Esophagus squamous epithelium (tissue), 5 donors: ENCODE measurements at regions not wholly inside any gene's neighbourhood (a gene's known extent, or its start where the extent isn't known, plus 50 kb on each side); places are given as distances from the start of the nearest gene placed in this dataset.

Experiments used
- DNase-seq: peaks from one replicate; lab custom pipeline; 2025; lab: John Stamatoyannopoulos, UW
- H3K27ac ChIP-seq, 4 donors: fragments of 200-600 bp; sonication (generic); one replicate each; pipeline ENCODE4 v1.5.1; 2016 to 2019; ENCODE audit warnings: mild to moderate bottlenecking in 1 of 4
- H3K27me3 ChIP-seq, 4 donors: fragments of 200-600 bp; sonication (generic); 1 replicate in 3 of 4; 2 replicates in 1 of 4; pipeline versions ENCODE4 v1.5.1 to v1.6.0; 2017 to 2021; ENCODE audit warnings: antibody characterized with exemption in 1 of 4
- H3K36me3 ChIP-seq, 3 donors: fragments of 200-600 bp; sonication (generic); one replicate each; pipeline ENCODE4 v1.5.1; 2016 to 2019
- H3K4me1 ChIP-seq, 3 donors: fragments of 200-600 bp; sonication (generic); one replicate each; pipeline ENCODE4 v1.5.1; 2017 to 2019
- H3K4me3 ChIP-seq, 4 donors: fragments of 200-600 bp; sonication (generic); 1 replicate in 3 of 4; 2 replicates in 1 of 4; pipeline ENCODE4 v1.5.1; 2016 to 2019; ENCODE audit warnings: mild to moderate bottlenecking in 2 of 4, moderate library complexity in 1 of 4
- H3K9me3 ChIP-seq, 3 donors: fragments of 200-600 bp; sonication (generic); one replicate each; pipeline ENCODE4 v1.5.1; 2016 to 2019
- CTCF ChIP-seq, 6 experiments: fragments of 450-650 bp in 4 of 6; fragments of 200-600 bp in 2 of 6; sonication (generic) in 2 of 6; IDR thresholded peaks; one replicate each; pipeline ENCODE4 v1.5.1; 2016 to 2019; ENCODE audit warnings: antibody characterized with exemption in 6 of 6, mild to moderate bottlenecking in 4 of 6, moderate library complexity in 4 of 6
- POLR2A ChIP-seq, 4 donors: fragments of 450-650 bp; IDR thresholded peaks; one replicate each; pipeline ENCODE4 v1.6.1; 2017; ENCODE audit warnings: antibody characterized with exemption in 4 of 4, mild to moderate bottlenecking in 4 of 4, moderate library complexity in 3 of 4
- WGBS, 2 donors: methylation state at CpG; one replicate each; pipeline ENCODE4 v1.1.5; 2018; 5-methylcytosine and 5-hydroxymethylcytosine counted together
- intact Hi-C: fragments of 100-400 bp; cut with DNase I; formaldehyde crosslinking; loops from one replicate; pipeline ENCODE4 v1.15.0; 2022
- donor health status: DM: yes; HTN: yes; CAD: no.

- WGBS, 2 donors, result 13 to 27% methylated on average over 2 of the region's 2 CpGs
- no peaks in the 10 kb centered on the region for H3K4me1 ChIP-seq
- intact Hi-C loops, result no loop called here
- H3K36me3 ChIP-seq, result no peaks in the 10 kb centered on the region
- no peak overlapping the region for H3K4me3 ChIP-seq
- H3K9me3 ChIP-seq, result no peaks in the 10 kb centered on the region
- no peak for DNase-seq
- no peaks in the 10 kb centered on the region for H3K27me3 ChIP-seq
- TF ChIP-seq POLR2A (IDR thresholded peaks at IDR 0.05) (no peak), CTCF (IDR thresholded peaks at IDR 0.05) (no peak)
- no peak overlapping the region for H3K27ac ChIP-seq
Observed at GRCh38 chr4:83828601-83829000, 292.7 kb downstream of the GPAT3 start.

- Histone ChIP-seq H3K36me3 (no peaks in the 10 kb centered on the region), H3K27me3 (no peaks in the 10 kb centered on the region), H3K4me3 (no peak overlapping the region), H3K27ac (no peak overlapping the region), H3K4me1 (no peaks in the 10 kb centered on the region), H3K9me3 (peaks cover 0 to 4% (median 0%) of the 10 kb centered on the region in 3 donors)
- no peak for TF ChIP-seq CTCF (IDR thresholded peaks at IDR 0.05)
- TF ChIP-seq POLR2A (IDR thresholded peaks at IDR 0.05), result no peak
- intact Hi-C loops, result no loop called here
- DNase-seq, result no peak
Observed at GRCh38 chr4:83821493-83821892, 285.6 kb downstream of the GPAT3 start.

DNA sequence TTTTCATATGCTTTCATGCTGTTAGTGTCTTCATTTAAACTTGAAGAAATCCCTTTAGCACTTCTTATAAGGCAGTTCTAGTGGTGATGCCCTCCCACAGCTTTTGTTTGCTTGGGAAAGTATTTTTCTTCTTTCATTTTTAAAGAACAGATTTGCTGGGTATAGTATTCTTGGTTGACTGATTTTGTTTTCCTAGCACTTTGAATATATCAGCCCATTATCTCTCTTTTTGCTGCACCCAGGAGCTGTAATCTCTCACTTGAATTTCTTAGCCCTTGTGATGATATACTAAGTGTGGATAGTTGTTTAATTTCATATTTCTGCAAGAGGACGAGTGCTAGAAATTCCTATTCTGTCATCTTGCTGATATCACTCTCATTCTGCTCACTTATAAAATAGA, 283.7 kb downstream of the GPAT3 start:
- Histone ChIP-seq H3K9me3 (peaks cover 0 to 4% (median 0%) of the 10 kb centered on the region in 3 donors), H3K4me1 (no peaks in the 10 kb centered on the region), H3K4me3 (no peak overlapping the region), H3K27me3 (no peaks in the 10 kb centered on the region), H3K36me3 (no peaks in the 10 kb centered on the region), H3K27ac (no peak overlapping the region)
- TF ChIP-seq POLR2A (IDR thresholded peaks at IDR 0.05) (no peak), CTCF (IDR thresholded peaks at IDR 0.05) (no peak)
- WGBS, 2 donors, result 69 to 71% methylated on average over 1 of the region's 1 CpG
- no peak for DNase-seq
- intact Hi-C loops, result no loop called here

DNA sequence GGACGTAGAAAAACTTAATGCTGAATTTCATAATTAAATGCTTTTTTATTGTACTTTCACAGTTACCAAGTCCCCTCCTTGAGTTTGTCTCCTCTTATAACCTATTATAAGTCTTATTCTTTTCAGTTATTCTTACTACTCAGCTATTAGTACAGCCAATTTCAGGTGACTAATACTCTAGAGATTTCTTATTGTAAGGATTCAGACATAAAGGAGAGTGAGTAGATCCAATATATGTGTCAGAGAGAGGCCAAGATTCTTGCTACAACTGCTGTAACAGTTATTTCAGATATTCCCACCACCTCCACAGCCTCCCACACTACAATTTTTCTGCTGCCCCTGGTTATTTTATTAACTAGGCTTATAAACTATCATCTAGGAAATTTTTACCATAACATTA, 274.5 kb downstream of the GPAT3 start:
- no peaks in the 10 kb centered on the region for H3K9me3 ChIP-seq
- intact Hi-C loops, result no loop called here
- H3K27ac ChIP-seq, result no peak overlapping the region
- no peak for DNase-seq
- TF ChIP-seq CTCF (IDR thresholded peaks at IDR 0.05), result no peak
- no peak for TF ChIP-seq POLR2A (IDR thresholded peaks at IDR 0.05)
- H3K27me3 ChIP-seq, result no peaks in the 10 kb centered on the region
- 70 to 73% methylated on average over 1 of the region's 1 CpG for WGBS, 2 donors
- no peak overlapping the region for H3K4me3 ChIP-seq
- no peaks in the 10 kb centered on the region for H3K36me3 ChIP-seq
- no peaks in the 10 kb centered on the region for H3K4me1 ChIP-seq

GRCh38 chr4:83809581-83809980, 273.7 kb downstream of the GPAT3 start:
- no peaks in the 10 kb centered on the region for H3K9me3 ChIP-seq
- intact Hi-C loops, result no loop called here
- TF ChIP-seq POLR2A (IDR thresholded peaks at IDR 0.05), result no peak
- TF ChIP-seq CTCF (IDR thresholded peaks at IDR 0.05), result no peak
- no peaks in the 10 kb centered on the region for H3K27me3 ChIP-seq
- H3K4me1 ChIP-seq, result no peaks in the 10 kb centered on the region
- WGBS, 2 donors, result 51 to 53% methylated on average over 2 of the region's 2 CpGs
- H3K4me3 ChIP-seq, result no peak overlapping the region
- H3K36me3 ChIP-seq, result no peaks in the 10 kb centered on the region
- H3K27ac ChIP-seq, result no peak overlapping the region
- no peak for DNase-seq
